Ectodermal cell (in vitro differentiated cells): ENCODE measurements at regions not wholly inside any gene's neighbourhood (a gene's known extent, or its start where the extent isn't known, plus 50 kb on each side); places are given as distances from the start of the nearest gene placed in this dataset.
"Not testable (repeated sequence)": the region's sequence is repeated elsewhere in the genome, so short reads cannot be mapped to it uniquely, and the experiment has no call there.

Experiments
- H3K27ac ChIP-seq: 2 replicates; pipeline ENCODE4 v1.7.0; 2013; ENCODE audit warnings: mild to moderate bottlenecking, low read depth, low read length; ENCODE audit not compliant: insufficient read depth, poor library complexity, severe bottlenecking
- H3K27me3 ChIP-seq: 2 replicates; pipeline ENCODE4 v1.7.0; 2013; ENCODE audit warnings: mild to moderate bottlenecking, low read length; ENCODE audit not compliant: insufficient read depth, control insufficient read depth, poor library complexity, severe bottlenecking
- H3K36me3 ChIP-seq: one replicate; pipeline ENCODE4 v1.7.0; 2013; ENCODE audit warnings: low read length; ENCODE audit not compliant: control insufficient read depth, insufficient read depth
- H3K4me1 ChIP-seq: one replicate; pipeline ENCODE4 v1.7.0; 2013; ENCODE audit warnings: low read length; ENCODE audit not compliant: control insufficient read depth, insufficient read depth
- H3K4me3 ChIP-seq: 2 replicates; pipeline ENCODE4 v1.7.0; 2013; ENCODE audit warnings: low read depth, low read length, control low read depth; ENCODE audit not compliant: insufficient read depth
- H3K9me3 ChIP-seq: 2 replicates; pipeline ENCODE4 v1.7.0; 2013; ENCODE audit warnings: mild to moderate bottlenecking, low read length, moderate library complexity; ENCODE audit not compliant: control insufficient read depth
- WGBS, 2 experiments: methylation state at CpG; one replicate each; pipeline ENCODE4 v1.1.7; 2013; ENCODE audit warnings: missing lambda C conversion rate in 2 of 2; 5-methylcytosine and 5-hydroxymethylcytosine counted together

DNA sequence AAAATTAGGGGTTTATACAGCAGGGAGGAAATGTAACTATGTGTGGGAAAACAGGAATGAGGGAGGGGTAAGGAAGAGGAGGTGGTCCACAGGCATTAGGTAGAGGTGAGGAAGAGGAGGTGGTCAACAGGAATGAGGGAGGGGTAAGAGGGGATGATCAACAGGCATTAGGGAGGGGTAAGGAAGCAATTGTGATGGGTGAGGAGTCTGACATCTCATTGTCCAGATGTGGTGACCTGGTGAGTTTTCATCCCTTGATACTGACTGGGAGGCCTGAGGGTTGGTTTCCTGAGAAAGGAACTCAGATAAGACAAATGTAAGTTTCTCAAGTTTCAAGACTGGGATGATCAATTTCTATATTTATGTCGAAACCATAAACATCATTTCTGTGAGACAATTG is 206.2 kb upstream of the C16orf82 start:
- H3K9me3 ChIP-seq: no peaks in the 10 kb centered on the region
- no peak overlapping the region for H3K27ac ChIP-seq
- no peak overlapping the region for H3K4me3 ChIP-seq
- no peaks in the 10 kb centered on the region for H3K27me3 ChIP-seq
- no peaks in the 10 kb centered on the region for H3K4me1 ChIP-seq
- WGBS, 2 experiments: 75 to 86% methylated on average over 1 of the region's 1 CpG
- no peaks in the 10 kb centered on the region for H3K36me3 ChIP-seq

DNA sequence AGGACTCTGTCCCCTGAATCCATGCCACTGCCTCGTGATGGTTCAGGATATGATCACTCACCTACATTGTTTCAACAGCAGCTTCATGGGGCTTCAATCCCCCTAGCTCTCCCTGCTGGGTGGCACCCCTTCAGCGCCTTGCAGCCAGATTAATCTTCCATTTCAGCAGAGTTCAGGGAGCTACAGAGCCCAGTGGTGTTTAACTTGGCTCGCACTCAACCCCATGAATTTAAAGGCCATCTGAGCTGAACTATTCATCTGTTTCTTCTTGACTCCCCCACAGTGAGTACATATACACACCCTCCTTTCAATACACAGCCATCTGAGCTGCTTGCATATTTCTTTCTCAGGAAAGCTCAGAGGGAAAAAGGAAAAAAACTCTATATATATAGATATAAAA is 202.8 kb upstream of the C16orf82 start:
- no peaks in the 10 kb centered on the region for H3K36me3 ChIP-seq
- WGBS, 2 experiments: 79 to 82% methylated on average over 3 of the region's 3 CpGs
- no peak overlapping the region for H3K27ac ChIP-seq
- no peak overlapping the region for H3K4me3 ChIP-seq
- no peaks in the 10 kb centered on the region for H3K27me3 ChIP-seq
- H3K9me3 ChIP-seq: no peaks in the 10 kb centered on the region
- H3K4me1 ChIP-seq: peaks cover 4% of the 10 kb centered on the region

DNA sequence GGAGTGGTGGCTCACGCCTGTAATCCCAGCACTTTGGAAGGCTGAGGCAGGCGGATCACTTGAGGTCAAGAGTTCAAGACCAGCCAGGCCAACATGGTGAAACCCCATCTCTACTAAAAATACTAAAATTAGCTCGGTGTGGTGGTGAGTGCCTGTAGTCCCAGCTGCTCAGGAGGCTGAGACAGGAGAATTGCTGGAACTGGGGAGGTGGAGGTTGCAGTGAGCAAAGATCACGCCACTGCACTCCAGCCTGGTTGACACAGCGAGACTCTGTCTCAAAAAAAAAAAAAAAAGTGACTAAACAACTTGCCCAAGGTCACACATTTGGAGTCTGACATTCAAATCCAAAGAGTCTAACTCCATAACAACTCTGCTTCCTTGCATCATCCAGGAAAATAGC is 192.4 kb upstream of the C16orf82 start:
- H3K4me1 ChIP-seq, H3K36me3 ChIP-seq, H3K27me3 ChIP-seq, H3K27ac ChIP-seq, H3K9me3 ChIP-seq, H3K4me3 ChIP-seq: not testable (repeated sequence)
- WGBS, 2 experiments: 89 to 92% methylated on average over 5 of the region's 5 CpGs

DNA sequence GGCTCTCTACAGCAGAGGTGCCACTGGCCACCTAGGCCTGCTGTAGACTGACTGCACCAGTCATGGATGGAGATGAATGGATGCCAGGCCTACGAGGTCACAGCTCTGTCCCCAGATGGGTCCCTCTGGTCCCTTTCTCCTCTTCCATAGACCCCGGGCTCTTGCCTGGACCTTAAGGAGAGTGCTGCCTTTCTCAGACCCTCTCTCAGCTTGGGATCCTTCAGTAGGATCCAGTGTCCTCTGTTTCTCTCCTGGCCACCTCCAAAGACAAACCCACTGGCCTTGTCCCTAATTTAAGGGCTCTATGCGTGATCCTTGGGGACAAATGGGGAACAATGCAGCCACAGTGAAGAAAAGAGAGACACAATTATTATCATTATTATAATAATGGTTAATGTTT is 189.3 kb upstream of the C16orf82 start:
- no peaks in the 10 kb centered on the region for H3K27me3 ChIP-seq
- H3K36me3 ChIP-seq: no peaks in the 10 kb centered on the region
- WGBS, 2 experiments: 94% methylated on average over 2 to 3 of the region's 3 CpGs
- no peak overlapping the region for H3K4me3 ChIP-seq
- no peak overlapping the region for H3K27ac ChIP-seq
- H3K4me1 ChIP-seq: no peaks in the 10 kb centered on the region
- no peaks in the 10 kb centered on the region for H3K9me3 ChIP-seq

DNA sequence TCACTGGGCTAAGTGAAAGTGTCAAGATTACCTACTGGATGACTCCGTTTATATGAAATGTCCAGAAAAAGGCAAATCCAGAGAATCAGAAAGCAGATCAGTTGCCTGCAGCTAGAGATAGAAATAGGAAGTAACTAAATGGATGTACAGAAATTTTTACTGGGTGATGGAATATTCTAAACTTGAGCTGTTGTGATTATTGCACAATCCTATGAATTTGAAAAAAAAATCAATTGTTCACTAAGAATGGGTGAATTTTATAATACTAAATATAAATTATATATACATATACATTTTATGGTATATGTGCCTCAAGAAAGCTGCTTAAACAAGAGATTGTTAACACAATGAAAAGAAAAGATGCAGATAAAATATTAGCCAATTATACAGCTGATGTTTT is 181.1 kb upstream of the C16orf82 start:
- Histone ChIP-seq H3K9me3 (no peaks in the 10 kb centered on the region), H3K27ac (no peak overlapping the region), H3K27me3 (no peaks in the 10 kb centered on the region), H3K4me3 (no peak overlapping the region), H3K4me1 (no peaks in the 10 kb centered on the region), H3K36me3 (no peaks in the 10 kb centered on the region)
- 90 to 98% methylated on average over 1 of the region's 1 CpG for WGBS, 2 experiments

DNA sequence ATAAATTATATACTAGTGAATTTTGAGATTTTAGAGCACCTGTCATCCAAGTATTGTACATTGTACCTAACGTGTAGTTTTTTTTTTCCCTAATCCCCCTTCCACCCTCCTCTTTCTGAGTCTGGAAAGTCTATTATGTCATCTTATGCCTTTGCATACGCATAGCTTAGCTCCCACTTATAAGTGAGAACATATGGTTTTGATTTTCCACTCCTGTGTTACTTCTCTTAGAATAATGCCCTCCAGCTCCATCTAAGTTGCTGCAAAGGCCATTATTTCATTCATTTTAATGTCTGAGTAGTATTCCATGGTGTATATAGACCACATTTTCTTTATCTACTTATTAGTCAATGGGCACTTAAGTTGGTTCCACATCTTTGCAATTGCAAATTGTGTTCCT is 177.0 kb upstream of the C16orf82 start:
- no peaks in the 10 kb centered on the region for H3K36me3 ChIP-seq
- no peaks in the 10 kb centered on the region for H3K27me3 ChIP-seq
- no peak overlapping the region for H3K27ac ChIP-seq
- H3K4me1 ChIP-seq: no peaks in the 10 kb centered on the region
- H3K4me3 ChIP-seq: no peak overlapping the region
- H3K9me3 ChIP-seq: no peaks in the 10 kb centered on the region
- WGBS, 2 experiments: 87 to 94% methylated on average over 2 of the region's 2 CpGs

DNA sequence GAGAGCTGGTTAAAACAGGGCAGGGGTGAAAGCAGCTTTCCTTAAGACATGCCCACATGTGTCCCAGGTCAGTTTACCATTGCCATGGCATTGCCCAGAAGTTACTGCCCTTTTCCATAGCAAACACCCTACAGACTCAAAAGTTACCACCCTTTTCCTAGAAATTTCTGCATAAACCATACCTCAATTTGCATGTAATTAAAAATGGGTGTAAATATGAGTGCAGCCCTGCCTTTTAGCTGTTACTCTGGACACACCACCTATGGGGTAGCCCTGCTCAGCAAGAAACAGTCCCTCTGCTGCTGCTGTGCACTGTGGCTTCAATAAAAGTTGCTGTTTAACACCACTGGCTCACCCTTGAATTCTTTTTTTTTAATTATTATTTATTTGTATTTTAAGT is 168.5 kb upstream of the C16orf82 start:
- no peaks in the 10 kb centered on the region for H3K9me3 ChIP-seq
- H3K27ac ChIP-seq: no peak overlapping the region
- no peaks in the 10 kb centered on the region for H3K4me1 ChIP-seq
- no peaks in the 10 kb centered on the region for H3K36me3 ChIP-seq
- no peaks in the 10 kb centered on the region for H3K27me3 ChIP-seq
- no peak overlapping the region for H3K4me3 ChIP-seq

DNA sequence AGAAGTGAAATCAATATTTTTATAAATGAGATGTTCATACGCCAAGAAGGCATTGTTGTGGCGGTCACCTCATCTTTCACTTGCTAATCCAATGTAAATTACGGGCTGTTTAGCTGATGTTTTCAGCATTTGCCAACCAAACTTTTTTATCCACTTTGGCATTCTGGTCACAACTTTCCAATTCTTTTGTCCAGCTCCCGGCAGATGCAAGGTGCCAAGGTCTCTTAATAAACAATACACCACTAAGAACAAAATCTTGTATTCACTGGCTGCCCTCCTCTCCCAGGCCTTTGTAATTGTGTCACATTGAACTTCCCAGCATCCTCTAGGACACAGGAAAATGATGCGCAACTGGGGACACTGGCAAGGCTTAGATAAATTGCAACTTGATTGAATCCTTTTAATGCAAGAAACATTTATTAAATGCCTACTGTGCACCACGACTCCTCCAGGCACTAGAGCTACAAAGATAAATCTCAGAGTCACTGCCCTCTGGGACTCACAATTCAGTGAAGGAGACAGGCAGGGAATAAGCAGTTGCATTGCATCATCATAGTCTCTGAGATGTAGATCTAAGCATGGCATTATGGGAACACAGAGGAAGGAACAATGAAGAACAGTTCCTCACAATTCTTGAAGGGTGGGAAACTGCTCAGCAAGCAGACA is 165.4 kb upstream of the C16orf82 start:
- WGBS, 2 experiments: 93 to 94% methylated on average over 6 of the region's 6 CpGs
- Histone ChIP-seq H3K27me3 (no peaks in the 10 kb centered on the region), H3K4me3 (no peak overlapping the region), H3K36me3 (no peaks in the 10 kb centered on the region), H3K4me1 (no peaks in the 10 kb centered on the region), H3K27ac (no peak overlapping the region), H3K9me3 (no peaks in the 10 kb centered on the region)

DNA sequence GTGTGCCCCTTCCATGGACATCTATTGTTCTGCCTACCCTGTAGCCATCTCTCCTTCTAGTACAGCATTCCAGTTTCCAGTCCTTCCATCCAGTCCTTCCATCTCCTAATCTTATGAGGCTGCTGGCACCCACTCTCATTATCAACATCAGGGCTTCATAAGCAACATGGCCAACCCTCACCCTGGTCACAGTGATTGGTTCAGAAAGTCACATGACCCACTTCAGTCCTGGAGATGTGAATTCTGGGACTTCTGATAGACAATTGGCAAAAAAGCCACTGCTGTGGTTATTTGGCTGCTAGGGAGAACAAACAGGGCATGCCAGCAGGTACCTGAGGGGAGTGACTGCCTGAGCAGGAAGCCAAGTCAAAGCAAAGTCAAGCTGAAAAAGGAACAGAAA is 164.7 kb upstream of the C16orf82 start:
- Histone ChIP-seq H3K36me3 (no peaks in the 10 kb centered on the region), H3K27me3 (no peaks in the 10 kb centered on the region), H3K4me1 (no peaks in the 10 kb centered on the region), H3K9me3 (no peaks in the 10 kb centered on the region), H3K27ac (no peak overlapping the region), H3K4me3 (no peak overlapping the region)

DNA sequence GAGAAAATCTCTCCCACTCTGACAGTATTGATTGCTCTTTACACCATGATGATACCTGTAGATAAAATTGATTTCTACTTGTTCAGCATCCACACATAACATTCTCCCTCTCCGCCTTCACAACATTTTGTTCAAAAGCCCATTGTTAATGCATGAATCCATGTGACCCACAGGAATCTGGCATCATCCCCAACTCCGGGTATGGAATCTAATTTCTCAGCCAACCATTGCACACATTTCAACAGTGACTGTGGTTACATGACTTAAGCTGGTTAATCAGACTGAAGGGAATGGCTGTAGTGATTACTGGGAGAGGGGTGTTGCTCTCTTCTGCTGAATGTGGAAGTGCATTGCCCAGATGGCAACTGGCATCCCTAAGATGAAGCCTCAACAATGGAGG is 161.4 kb upstream of the C16orf82 start:
- H3K27me3 ChIP-seq: no peaks in the 10 kb centered on the region
- no peaks in the 10 kb centered on the region for H3K9me3 ChIP-seq
- no peak overlapping the region for H3K4me3 ChIP-seq
- H3K36me3 ChIP-seq: no peaks in the 10 kb centered on the region
- no peaks in the 10 kb centered on the region for H3K4me1 ChIP-seq
- 86 to 87% methylated on average over 2 of the region's 2 CpGs for WGBS, 2 experiments
- H3K27ac ChIP-seq: no peak overlapping the region

DNA sequence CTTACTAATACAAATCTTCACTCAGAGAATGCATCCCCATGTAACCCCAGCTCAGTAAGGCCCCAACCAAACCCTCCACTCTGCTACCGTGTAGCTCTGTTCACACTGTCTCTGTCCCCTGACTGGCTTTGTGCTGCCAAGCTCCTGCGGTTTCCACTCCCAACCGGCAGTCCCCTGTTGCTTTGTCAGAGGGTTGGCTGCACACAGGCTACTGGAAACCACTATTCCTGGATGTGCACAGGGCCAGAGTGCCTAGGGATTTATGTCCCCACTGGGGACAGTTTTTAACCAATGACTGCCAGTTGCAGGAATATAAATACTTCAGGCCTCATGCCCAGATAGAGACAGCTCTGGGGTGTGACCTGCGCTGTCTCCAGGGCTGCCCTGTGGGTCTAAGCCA is 157.1 kb upstream of the C16orf82 start:
- H3K27me3 ChIP-seq: no peaks in the 10 kb centered on the region
- no peaks in the 10 kb centered on the region for H3K4me1 ChIP-seq
- no peak overlapping the region for H3K27ac ChIP-seq
- no peaks in the 10 kb centered on the region for H3K36me3 ChIP-seq
- 55 to 59% methylated on average over 4 of the region's 4 CpGs for WGBS, 2 experiments
- no peaks in the 10 kb centered on the region for H3K9me3 ChIP-seq
- H3K4me3 ChIP-seq: no peak overlapping the region
